Lung (tissue), 11 donors: ENCODE measurements at regions not wholly inside any gene's neighbourhood (a gene's known extent, or its start where the extent isn't known, plus 50 kb on each side); places are given as distances from the start of the nearest gene placed in this dataset.

Experiments
- ATAC-seq: fragments of 200-7000 bp; cut with Tn5 transposase; one replicate; pipeline ENCODE4 v1.9.1; 2020; ENCODE audit warnings: moderate number of reproducible peaks; ENCODE audit not compliant: insufficient read depth, low FRiP score
- DNase-seq, 3 donors: peaks; one replicate each; pipeline ENCODE4 v3.0.0-alpha.2; 2013 to 2017
- H3K27ac ChIP-seq, 2 donors: one replicate each; pipeline ENCODE4 v1.5.1; 2013; ENCODE audit warnings: mild to moderate bottlenecking in 2 of 2, moderate library complexity in 2 of 2, control low read depth in 1 of 2, inconsistent platforms in 1 of 2, low read depth in 1 of 2, low read length in 1 of 2
- H3K27me3 ChIP-seq, 3 donors: one replicate each; pipeline ENCODE4 v1.5.1; 2013; ENCODE audit warnings: low read length in 2 of 3; ENCODE audit not compliant: control insufficient read depth in 3 of 3, insufficient read depth in 3 of 3
- H3K36me3 ChIP-seq, 4 donors: one replicate each; pipeline ENCODE4 v1.5.1; 2013; ENCODE audit warnings: low read length in 4 of 4, mild to moderate bottlenecking in 1 of 4, moderate library complexity in 1 of 4; ENCODE audit not compliant: control insufficient read depth in 4 of 4, insufficient read depth in 4 of 4
- H3K4me1 ChIP-seq, 5 donors: one replicate each; pipeline ENCODE4 v1.5.1; 2013; ENCODE audit warnings: low read length in 5 of 5, mild to moderate bottlenecking in 2 of 5, moderate library complexity in 1 of 5; ENCODE audit not compliant: control insufficient read depth in 5 of 5, insufficient read depth in 5 of 5
- H3K4me3 ChIP-seq: one replicate; pipeline ENCODE4 v1.5.1; 2013; ENCODE audit warnings: mild to moderate bottlenecking, control low read depth, moderate library complexity
- H3K9ac ChIP-seq, 2 donors: one replicate each; pipeline ENCODE4 v1.5.1; 2013; ENCODE audit warnings: low read length in 2 of 2, control low read depth in 1 of 2; ENCODE audit not compliant: insufficient read depth in 1 of 2
- H3K9me3 ChIP-seq, 4 donors: one replicate each; pipeline ENCODE4 v1.5.1; 2013; ENCODE audit warnings: low read length in 3 of 4, mild to moderate bottlenecking in 1 of 4, moderate library complexity in 1 of 4; ENCODE audit not compliant: control insufficient read depth in 4 of 4, insufficient read depth in 3 of 4
- WGBS, 2 donors: extraction: QIAGEN DNeasy Blood & Tissue Kit; methylation state at CpG; one replicate each; pipeline ENCODE4 v1.1.7; 2013; 5-methylcytosine and 5-hydroxymethylcytosine counted together
- TF ChIP-seq, protein P1 (sequence below): IDR thresholded peaks from 2 replicates; pipeline ENCODE4 v1.5.1; 2012; ENCODE audit warnings: mild to moderate bottlenecking; ENCODE audit errors: control extremely low read depth, extremely low read depth
- donor health status: control.
- donor health status: control.
- donor health status: Bipolar disorder and iron deficiency.
- donor health status: healthy.
- donor health status: DM: yes; HTN: yes; CAD: no.

DNA sequence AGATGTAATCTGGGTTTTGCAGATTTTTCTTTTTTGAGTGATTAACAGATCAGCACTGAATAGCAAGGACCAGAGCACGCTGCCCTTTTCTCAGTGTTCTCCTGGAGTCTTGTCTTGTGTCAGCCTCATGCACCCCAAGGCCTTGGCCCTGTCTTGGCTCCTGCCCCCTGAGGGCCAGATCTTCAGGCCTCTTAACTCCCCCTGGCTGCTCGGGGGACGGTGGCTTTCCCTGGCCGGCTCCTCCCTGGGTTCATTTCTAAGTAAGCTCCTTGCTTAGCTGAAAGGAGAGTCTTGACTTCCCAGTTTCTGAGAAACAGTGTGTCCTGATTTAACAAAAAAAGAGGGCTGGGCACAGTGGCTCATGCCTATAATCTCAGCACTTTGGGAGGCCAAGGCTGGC is 1139.3 kb downstream of the BRD1 start:
- no peak overlapping the region for H3K27ac ChIP-seq
- no peaks in the 10 kb centered on the region for H3K27me3 ChIP-seq
- TF ChIP-seq, protein P1, sequence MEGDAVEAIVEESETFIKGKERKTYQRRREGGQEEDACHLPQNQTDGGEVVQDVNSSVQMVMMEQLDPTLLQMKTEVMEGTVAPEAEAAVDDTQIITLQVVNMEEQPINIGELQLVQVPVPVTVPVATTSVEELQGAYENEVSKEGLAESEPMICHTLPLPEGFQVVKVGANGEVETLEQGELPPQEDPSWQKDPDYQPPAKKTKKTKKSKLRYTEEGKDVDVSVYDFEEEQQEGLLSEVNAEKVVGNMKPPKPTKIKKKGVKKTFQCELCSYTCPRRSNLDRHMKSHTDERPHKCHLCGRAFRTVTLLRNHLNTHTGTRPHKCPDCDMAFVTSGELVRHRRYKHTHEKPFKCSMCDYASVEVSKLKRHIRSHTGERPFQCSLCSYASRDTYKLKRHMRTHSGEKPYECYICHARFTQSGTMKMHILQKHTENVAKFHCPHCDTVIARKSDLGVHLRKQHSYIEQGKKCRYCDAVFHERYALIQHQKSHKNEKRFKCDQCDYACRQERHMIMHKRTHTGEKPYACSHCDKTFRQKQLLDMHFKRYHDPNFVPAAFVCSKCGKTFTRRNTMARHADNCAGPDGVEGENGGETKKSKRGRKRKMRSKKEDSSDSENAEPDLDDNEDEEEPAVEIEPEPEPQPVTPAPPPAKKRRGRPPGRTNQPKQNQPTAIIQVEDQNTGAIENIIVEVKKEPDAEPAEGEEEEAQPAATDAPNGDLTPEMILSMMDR, result no peak
- no peak overlapping the region for H3K4me3 ChIP-seq
- H3K36me3 ChIP-seq, result no peaks in the 10 kb centered on the region
- no peak overlapping the region for H3K9ac ChIP-seq
- WGBS, 2 donors, result 90 to 93% methylated on average over 4 of the region's 4 CpGs
- H3K4me1 ChIP-seq, result no peaks in the 10 kb centered on the region
- H3K9me3 ChIP-seq, result no peaks in the 10 kb centered on the region
- ATAC-seq, result no peak
- no peak for DNase-seq

DNA sequence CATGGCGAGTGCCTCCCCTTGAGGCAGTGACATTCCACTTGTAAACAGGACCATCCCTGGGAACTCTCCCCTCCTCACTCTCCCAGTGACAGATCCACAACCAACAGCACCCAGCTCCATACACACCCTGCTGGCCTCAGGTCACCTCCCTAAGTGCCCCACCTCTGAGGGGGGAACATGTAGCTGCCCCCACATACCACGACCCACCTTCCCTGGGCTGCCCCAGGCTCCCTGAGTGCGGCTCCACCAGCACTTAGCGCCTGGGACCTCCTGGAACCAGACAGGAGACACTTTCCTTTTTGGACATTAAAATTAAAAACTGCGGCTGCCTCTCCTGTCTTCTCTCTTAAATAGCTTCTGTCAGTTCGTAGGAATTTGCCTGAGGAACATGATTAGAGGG is 1140.1 kb downstream of the BRD1 start:
- Histone ChIP-seq H3K9ac (no peak overlapping the region), H3K27ac (no peak overlapping the region), H3K36me3 (no peaks in the 10 kb centered on the region), H3K9me3 (no peaks in the 10 kb centered on the region), H3K4me3 (no peak overlapping the region), H3K4me1 (no peaks in the 10 kb centered on the region), H3K27me3 (no peaks in the 10 kb centered on the region)
- ATAC-seq, result no peak
- TF ChIP-seq, protein P1, result no peak
- 89% methylated on average over 6 of the region's 6 CpGs for WGBS, 2 donors
- DNase-seq, result no peak

DNA sequence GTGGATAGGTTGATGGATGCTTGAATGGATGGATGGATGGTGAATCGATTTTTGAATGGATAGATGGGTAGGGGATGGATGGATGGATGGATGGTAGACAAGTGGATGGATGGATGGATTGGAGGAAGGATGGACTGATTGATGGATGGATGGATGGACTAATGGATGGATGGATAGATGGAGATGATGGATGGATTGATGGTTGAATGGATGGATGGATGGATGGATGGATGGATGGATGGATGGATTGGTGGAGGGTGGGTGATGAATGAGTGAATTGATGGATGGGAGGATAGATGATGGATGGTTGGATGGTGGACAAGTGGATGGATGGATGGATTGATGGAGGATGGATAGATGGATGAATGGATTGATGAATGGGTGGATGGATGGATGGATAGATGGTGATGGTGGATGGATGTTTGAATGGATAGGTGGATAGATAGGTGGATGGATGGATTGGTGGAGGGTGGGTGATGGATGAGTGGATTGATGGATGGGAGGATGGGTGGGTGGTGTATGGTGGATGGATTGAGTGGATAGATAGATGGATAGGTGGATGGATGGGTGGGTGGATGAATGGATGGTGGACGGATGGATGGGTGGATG is 1140.9 kb downstream of the BRD1 start:
- WGBS, 2 donors, result 90 to 94% methylated on average over 2 of the region's 2 CpGs
- no peak overlapping the region for H3K4me3 ChIP-seq
- H3K9me3 ChIP-seq, result no peaks in the 10 kb centered on the region
- TF ChIP-seq, protein P1, result no peak
- no peak for DNase-seq
- no peak for ATAC-seq
- no peaks in the 10 kb centered on the region for H3K27me3 ChIP-seq
- H3K4me1 ChIP-seq, result no peaks in the 10 kb centered on the region
- H3K36me3 ChIP-seq, result no peaks in the 10 kb centered on the region
- H3K9ac ChIP-seq, result no peak overlapping the region
- no peak overlapping the region for H3K27ac ChIP-seq

DNA sequence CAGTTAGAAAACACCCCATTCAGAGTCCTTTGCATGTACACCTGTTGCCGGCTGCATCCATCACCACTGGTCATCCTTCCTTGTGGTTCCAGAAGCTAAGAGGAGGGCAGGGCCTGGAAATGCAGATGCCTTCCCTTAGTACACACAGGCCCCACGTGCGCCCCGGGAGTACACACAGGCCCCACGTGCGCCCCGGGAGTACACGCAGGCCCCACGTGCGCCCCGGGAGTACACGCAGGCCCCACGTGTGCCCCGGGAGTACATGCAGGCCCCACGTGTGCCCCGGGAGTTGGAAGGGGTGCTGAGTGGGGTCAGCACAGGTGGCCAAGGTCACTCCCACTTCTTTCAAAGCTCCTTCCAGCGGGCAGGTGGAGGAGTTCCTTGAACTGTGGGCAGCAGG is 1141.9 kb downstream of the BRD1 start:
- 94 to 96% methylated on average over 17 of the region's 17 CpGs for WGBS, 2 donors
- TF ChIP-seq, protein P1, result no peak

More for the DNA sequence above, 1141.9 kb downstream of the BRD1 start:
- no peak for ATAC-seq
- H3K4me1 ChIP-seq, result no peaks in the 10 kb centered on the region
- H3K27me3 ChIP-seq, result no peaks in the 10 kb centered on the region
- no peak overlapping the region for H3K27ac ChIP-seq
- DNase-seq, result no peak
- H3K9me3 ChIP-seq, result no peaks in the 10 kb centered on the region
- no peak overlapping the region for H3K9ac ChIP-seq
- no peaks in the 10 kb centered on the region for H3K36me3 ChIP-seq
- H3K4me3 ChIP-seq, result no peak overlapping the region
